ENCODE measurements at regions not wholly inside any gene's neighbourhood (a gene's known extent, or its start where the extent isn't known, plus 50 kb on each side); places are given as distances from the start of the nearest gene placed in this dataset.

GRCh38 chr16:49969091-49970030 is 55.7 kb upstream of the CNEP1R1 start:
- no peak for DNase-seq (ENCODE audit: low spot score)
- intact Hi-C loops (cut with DNase I) = no loop called here

DNA sequence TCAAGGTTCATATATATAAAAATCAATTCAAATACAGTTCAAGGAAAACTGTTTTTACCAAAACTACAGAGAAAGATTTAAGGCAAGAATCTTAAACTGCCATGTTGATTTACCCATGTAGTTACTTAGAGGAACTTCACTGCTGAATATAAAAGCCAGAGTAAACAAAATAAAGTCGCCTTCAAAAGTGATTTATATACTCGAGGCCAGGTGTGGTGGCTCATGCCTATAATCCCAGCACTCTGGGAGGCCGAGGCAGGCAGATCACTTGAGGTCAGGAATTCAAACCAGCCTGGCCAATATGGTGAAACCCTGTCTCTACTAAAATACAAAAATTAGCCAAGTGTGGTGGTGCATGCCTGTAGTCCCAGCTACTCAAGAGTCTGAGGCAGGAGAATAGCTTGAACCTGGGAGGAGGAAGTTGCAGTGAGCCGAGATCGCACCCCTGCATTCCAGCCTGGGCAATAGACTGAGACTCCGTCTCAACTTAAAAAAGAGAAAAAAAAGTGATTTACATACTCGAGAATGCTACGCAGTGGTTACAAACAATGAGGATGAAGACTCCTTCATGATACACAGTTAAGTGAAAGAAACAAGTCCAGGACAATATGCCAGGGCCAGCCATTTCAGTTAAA is 54.1 kb upstream of the CNEP1R1 start:
- intact Hi-C loops (cut with DNase I) = no loop called here
- no peak for DNase-seq (ENCODE audit: low spot score)

GRCh38 chr16:49972280-49972679 is 52.7 kb upstream of the CNEP1R1 start:
- no peak for DNase-seq (ENCODE audit: low spot score)
- intact Hi-C loops (cut with DNase I) = no loop called here

DNA sequence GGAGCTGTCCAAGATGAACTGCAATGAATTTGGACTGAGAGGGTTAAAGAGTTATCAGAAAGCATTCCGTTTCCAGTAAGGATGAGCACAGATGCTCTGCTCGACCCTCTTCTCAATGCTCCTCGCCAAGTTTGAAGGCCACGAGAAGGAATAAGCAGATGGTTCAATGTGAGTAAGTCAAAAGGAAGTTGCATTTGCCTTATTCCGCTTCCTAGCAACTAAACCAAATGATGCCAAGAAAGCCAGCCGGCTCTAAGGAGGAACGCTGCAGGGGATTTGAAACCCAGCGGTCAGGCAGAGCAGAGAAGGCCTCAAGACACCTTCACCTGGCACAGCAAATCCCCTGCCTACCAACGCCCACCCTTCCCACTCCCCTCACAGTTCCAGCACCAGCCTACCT is 52.1 kb upstream of the CNEP1R1 start:
- DNase-seq (ENCODE audit: low spot score) = no peak
- intact Hi-C loops (cut with DNase I) = no loop called here

Data from cardiac septum (tissue), 1 donor.